Renal cortex interstitium (tissue), 11 donors: ENCODE measurements at regions not wholly inside any gene's neighbourhood (a gene's known extent, or its start where the extent isn't known, plus 50 kb on each side); places are given as distances from the start of the nearest gene placed in this dataset.
"Not testable (repeated sequence)": the region's sequence is repeated elsewhere in the genome, so short reads cannot be mapped to it uniquely, and the experiment has no call there.

ENCODE experiments used
- DNase-seq, 11 donors: peaks; one replicate each; pipeline ENCODE4 v3.0.0-alpha.2; 2013; ENCODE audit warnings: low read depth in 9 of 11, low spot score in 4 of 11; ENCODE audit errors: extremely low read depth in 1 of 11

GRCh38 chr10:84826704-84827103 is 498.3 kb downstream of the CCSER2 start:
- DNase-seq: no peak

GRCh38 chr10:84829131-84829530 is 500.7 kb downstream of the CCSER2 start:
- DNase-seq: no peak

GRCh38 chr10:84837041-84837812 is 508.8 kb downstream of the CCSER2 start:
- DNase-seq: no peak

- DNase-seq: no peak
These were observed 509.5 kb downstream of the CCSER2 start for GRCh38 chr10:84837877-84838276.

GRCh38 chr10:84838851-84839250 is 510.5 kb downstream of the CCSER2 start:
- DNase-seq: no peak

GRCh38 chr10:84842593-84842992 is 514.2 kb downstream of the CCSER2 start:
- no peak for DNase-seq

- peak in 3 of 11 donors; percentile 12 to 20 (median 13) for DNase-seq
These were observed 516.1 kb downstream of the CCSER2 start for GRCh38 chr10:84844461-84844860.

GRCh38 chr10:84845628-84846261 is 517.4 kb downstream of the CCSER2 start:
- DNase-seq: peak in 1 of 11 donors; percentile 15

- no peak for DNase-seq
These were observed 518.4 kb downstream of the CCSER2 start for GRCh38 chr10:84846658-84847316.

- no peak for DNase-seq
These were observed 520.6 kb downstream of the CCSER2 start for GRCh38 chr10:84848967-84849366.

GRCh38 chr10:84850826-84851225 is 522.4 kb downstream of the CCSER2 start:
- DNase-seq: no peak

GRCh38 chr10:84854439-84854838 is 526.0 kb downstream of the CCSER2 start:
- no peak for DNase-seq

- DNase-seq: no peak
These were observed 532.5 kb downstream of the CCSER2 start for GRCh38 chr10:84860855-84861254.

GRCh38 chr10:84862551-84862950 is 534.2 kb downstream of the CCSER2 start:
- peak in 1 of 11 donors; percentile 32 for DNase-seq

- no peak for DNase-seq
These were observed 535.3 kb downstream of the CCSER2 start for GRCh38 chr10:84863675-84864074.

GRCh38 chr10:84876116-84876999 is 548.0 kb downstream of the CCSER2 start:
- DNase-seq: no peak

GRCh38 chr10:84879991-84880390 is 551.6 kb downstream of the CCSER2 start:
- no peak for DNase-seq

- not testable (repeated sequence) for DNase-seq
These were observed 553.3 kb downstream of the CCSER2 start for GRCh38 chr10:84881696-84882095.

- DNase-seq: no peak
These were observed 562.3 kb downstream of the CCSER2 start for GRCh38 chr10:84890706-84891105.
